Psoas muscle (tissue), 7 donors: ENCODE measurements at regions not wholly inside any gene's neighbourhood (a gene's known extent, or its start where the extent isn't known, plus 50 kb on each side); places are given as distances from the start of the nearest gene placed in this dataset.

Experiments
- ATAC-seq, 4 donors: fragments of 200-7000 bp; cut with Tn5 transposase; one replicate each; pipeline ENCODE4 v1.9.1; 2020; ENCODE audit warnings: moderate library complexity in 3 of 4, mild to moderate bottlenecking in 2 of 4
- DNase-seq, 2 donors: peaks; one replicate each; pipeline ENCODE4 v3.0.0-alpha.2; 2020
- H3K27ac ChIP-seq: fragments of 200-600 bp; one replicate; pipeline ENCODE4 v1.8.0; 2022
- H3K27me3 ChIP-seq, 3 donors: fragments of 200-600 bp in 1 of 3; one replicate each; pipeline versions ENCODE4 v1.6.1 to v1.8.0; 2013 to 2022; ENCODE audit warnings: low read length in 2 of 3, mild to moderate bottlenecking in 2 of 3, moderate library complexity in 1 of 3; ENCODE audit not compliant: insufficient read depth in 3 of 3
- H3K36me3 ChIP-seq, 2 donors: fragments of 200-600 bp in 1 of 2; one replicate each; pipeline versions ENCODE4 v1.6.1 to v1.8.0; 2013 to 2022; ENCODE audit warnings: low read depth in 1 of 2, mild to moderate bottlenecking in 1 of 2, moderate library complexity in 1 of 2; ENCODE audit not compliant: insufficient read depth in 1 of 2
- H3K4me1 ChIP-seq: fragments of 200-600 bp; one replicate; pipeline ENCODE4 v1.8.0; 2022
- H3K4me3 ChIP-seq: fragments of 200-600 bp; one replicate; pipeline ENCODE4 v1.8.0; 2022; ENCODE audit warnings: mild to moderate bottlenecking
- H3K9me3 ChIP-seq: fragments of 200-600 bp; one replicate; pipeline ENCODE4 v1.8.0; 2022
- WGBS, 3 donors: extraction: QIAGEN DNeasy Blood & Tissue Kit; methylation state at CpG; one replicate each; pipeline versions ENCODE4 v1.1.6 to v1.1.7; 2013; 5-methylcytosine and 5-hydroxymethylcytosine counted together
- intact Hi-C, 2 donors: fragments of 100-400 bp; cut with DNase I; formaldehyde crosslinking; loops; one replicate each; pipeline versions ENCODE4 v1.11.0 to v1.14.2; 2022
- TF ChIP-seq, protein P1 (sequence below): fragments of 200-600 bp; IDR thresholded peaks from one replicate; pipeline ENCODE4 v1.8.0; 2022; ENCODE audit warnings: antibody characterized with exemption
- donor health status: healthy with polysubstance abuse.
- donor health status: DM: no; HTN: no; CAD: no; lungs with moderate emphysema.
- donor health status: Bipolar disorder and iron deficiency.
- donor health status: healthy.
- donor health status: DM: yes; HTN: yes; CAD: no.
- donor health status: DM: no; HTN: no; CAD: no.
- donor health status: DM: yes; HTN: yes; CAD: no.

DNA sequence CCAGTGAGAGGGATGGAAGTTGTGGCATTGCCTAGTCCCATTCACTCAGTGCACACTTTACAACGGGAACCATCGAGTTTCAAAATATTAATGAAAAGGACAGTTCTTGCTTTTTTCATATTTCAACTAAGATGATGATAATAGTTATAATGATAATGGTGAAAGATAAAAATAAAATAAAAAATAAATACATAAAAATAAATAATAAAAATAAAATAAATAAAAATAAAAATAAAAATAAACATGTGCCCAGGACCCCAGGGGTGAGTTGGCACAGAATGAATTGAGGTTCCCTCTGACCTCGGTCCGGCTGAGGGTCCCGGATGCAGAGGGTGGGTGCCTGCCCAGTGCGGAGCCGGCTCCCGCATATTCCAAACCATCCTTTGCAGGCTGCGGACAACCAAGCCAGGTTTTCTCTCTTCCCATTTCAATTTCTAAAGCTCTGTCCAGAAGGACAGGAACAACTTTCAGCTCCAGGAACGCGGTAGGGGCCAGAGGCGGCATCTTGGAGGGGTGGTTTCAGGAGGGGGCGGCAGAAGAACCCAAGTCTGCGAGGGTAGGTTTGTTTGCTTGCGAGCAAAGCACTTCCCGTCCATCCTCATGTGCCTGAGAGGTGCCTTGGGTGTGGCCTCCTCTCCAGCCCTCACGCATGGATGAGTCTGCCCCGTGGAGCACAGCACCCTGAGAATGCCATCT is 236.8 kb downstream of the DLL1 start:
- Histone ChIP-seq H3K27ac (no peak overlapping the region), H3K36me3 (no peaks in the 10 kb centered on the region), H3K4me1 (peaks cover 16% of the 10 kb centered on the region), H3K27me3 (peaks cover 0 to 6% (median 3%) of the 10 kb centered on the region in 3 donors), H3K4me3 (no peak overlapping the region), H3K9me3 (no peaks in the 10 kb centered on the region)
- intact Hi-C loops = no loop called here
- TF ChIP-seq, protein P1, sequence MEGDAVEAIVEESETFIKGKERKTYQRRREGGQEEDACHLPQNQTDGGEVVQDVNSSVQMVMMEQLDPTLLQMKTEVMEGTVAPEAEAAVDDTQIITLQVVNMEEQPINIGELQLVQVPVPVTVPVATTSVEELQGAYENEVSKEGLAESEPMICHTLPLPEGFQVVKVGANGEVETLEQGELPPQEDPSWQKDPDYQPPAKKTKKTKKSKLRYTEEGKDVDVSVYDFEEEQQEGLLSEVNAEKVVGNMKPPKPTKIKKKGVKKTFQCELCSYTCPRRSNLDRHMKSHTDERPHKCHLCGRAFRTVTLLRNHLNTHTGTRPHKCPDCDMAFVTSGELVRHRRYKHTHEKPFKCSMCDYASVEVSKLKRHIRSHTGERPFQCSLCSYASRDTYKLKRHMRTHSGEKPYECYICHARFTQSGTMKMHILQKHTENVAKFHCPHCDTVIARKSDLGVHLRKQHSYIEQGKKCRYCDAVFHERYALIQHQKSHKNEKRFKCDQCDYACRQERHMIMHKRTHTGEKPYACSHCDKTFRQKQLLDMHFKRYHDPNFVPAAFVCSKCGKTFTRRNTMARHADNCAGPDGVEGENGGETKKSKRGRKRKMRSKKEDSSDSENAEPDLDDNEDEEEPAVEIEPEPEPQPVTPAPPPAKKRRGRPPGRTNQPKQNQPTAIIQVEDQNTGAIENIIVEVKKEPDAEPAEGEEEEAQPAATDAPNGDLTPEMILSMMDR = no peak
- DNase-seq (peak in 1 of 2 donors; percentile 30), ATAC-seq (no peak)
- 77 to 84% (median 79%) methylated on average over 18 of the region's 18 CpGs for WGBS, 3 donors

- no peak overlapping the region for H3K4me3 ChIP-seq
- ATAC-seq = peak in 1 of 4 donors; percentile 16
- no peak overlapping the region for H3K27ac ChIP-seq
- 42 to 58% (median 51%) methylated on average over 25 to 27 of the region's 27 CpGs for WGBS, 3 donors
- peaks cover 0 to 6% (median 3%) of the 10 kb centered on the region in 3 donors for H3K27me3 ChIP-seq
- intact Hi-C loops = no loop called here
- peaks cover 16% of the 10 kb centered on the region for H3K4me1 ChIP-seq
- H3K9me3 ChIP-seq = no peaks in the 10 kb centered on the region
- no peaks in the 10 kb centered on the region for H3K36me3 ChIP-seq
- TF ChIP-seq, protein P1 = no peak
- peak in 1 of 2 donors; percentile 49 for DNase-seq
Observed at GRCh38 chr6:170052991-170053821, 237.7 kb downstream of the DLL1 start.

DNA sequence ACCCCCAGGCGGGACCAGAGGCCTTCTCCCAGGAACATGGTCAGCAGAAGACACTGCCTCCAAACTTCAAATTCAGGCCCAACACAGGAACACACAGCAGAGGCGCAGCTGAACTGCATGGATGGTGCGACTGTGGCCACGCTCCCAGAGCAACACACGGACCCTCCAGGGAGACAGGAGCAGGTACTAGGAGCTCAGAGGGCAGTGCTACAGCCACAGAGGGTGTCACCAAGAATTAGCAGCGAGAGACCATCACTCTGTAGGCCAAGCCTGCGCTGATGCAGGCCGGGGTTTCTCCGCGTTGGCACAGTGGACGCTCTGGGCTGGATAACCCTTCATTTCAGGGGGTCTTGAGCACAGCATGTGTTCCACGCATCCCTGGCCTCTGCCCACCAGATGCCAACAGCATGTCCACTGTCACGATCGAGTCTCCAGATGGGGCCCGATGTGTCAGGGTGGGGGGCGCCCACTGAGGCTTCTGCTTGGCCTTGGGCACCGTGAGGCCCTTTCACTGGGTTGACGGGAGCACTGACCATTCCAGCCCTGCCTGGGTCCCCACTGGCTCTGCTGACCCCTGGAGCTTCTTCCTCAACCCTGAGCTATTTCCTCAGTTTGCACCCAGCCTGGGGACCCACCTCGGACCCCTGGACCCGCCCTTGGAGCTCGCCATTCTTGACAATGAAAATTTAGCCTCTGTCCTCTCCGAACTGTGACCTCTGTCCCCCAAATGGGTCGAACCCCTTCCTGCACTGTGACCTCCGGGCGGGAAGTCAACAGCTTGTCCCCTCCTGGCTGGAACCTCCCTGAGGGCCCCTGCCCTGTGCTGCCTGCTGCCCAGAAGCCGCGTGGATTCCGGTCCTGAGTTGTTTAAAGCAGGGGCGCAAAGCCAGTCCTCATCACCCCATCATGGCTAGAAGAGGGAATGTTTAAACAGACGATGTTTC is 239.4 kb downstream of the DLL1 start:
- WGBS, 3 donors = 93 to 96% (median 94%) methylated on average over 30 of the region's 30 CpGs
- DNase-seq (peak in 1 of 2 donors; percentile 48), ATAC-seq (no peak)

DNA sequence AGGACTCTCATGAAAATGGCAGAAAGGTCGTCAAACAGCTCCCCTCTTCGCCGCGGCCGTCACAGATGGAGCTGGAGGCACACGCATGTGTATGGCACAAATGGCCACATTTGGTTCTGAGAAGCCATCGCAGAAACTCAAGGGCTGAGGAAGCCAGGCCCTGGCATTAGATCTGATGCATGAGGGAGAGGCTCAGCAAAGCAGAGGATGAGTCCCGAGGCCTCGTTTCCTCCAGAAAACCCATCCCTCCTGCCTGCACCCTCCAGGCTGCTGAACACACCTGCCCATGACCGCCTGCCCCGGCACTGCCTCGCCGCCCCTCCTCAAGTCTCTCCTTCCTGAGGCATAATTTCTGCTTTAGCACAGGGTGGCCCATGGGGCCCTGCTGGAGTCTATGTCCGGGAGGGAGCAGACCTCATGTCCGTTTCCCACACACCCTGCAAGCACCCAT is 240.3 kb downstream of the DLL1 start:
- Histone ChIP-seq H3K9me3 (no peaks in the 10 kb centered on the region), H3K4me1 (peaks cover 19% of the 10 kb centered on the region), H3K36me3 (no peaks in the 10 kb centered on the region), H3K27ac (no peak overlapping the region), H3K27me3 (peaks cover 0 to 6% (median 3%) of the 10 kb centered on the region in 3 donors), H3K4me3 (no peak overlapping the region)
- WGBS, 3 donors = 66 to 73% (median 70%) methylated on average over 15 of the region's 15 CpGs
- ATAC-seq (no peak), DNase-seq (peak in 1 of 2 donors; percentile 40)
- intact Hi-C loops = no loop called here
- TF ChIP-seq, protein P1 = no peak

More for the DNA sequence above, 239.4 kb downstream of the DLL1 start:
- Histone ChIP-seq H3K27ac (no peak overlapping the region), H3K4me1 (peaks cover 18% of the 10 kb centered on the region), H3K4me3 (no peak overlapping the region), H3K27me3 (peaks cover 0 to 6% (median 3%) of the 10 kb centered on the region in 3 donors), H3K9me3 (no peaks in the 10 kb centered on the region), H3K36me3 (no peaks in the 10 kb centered on the region)
- intact Hi-C loops = no loop called here
- TF ChIP-seq, protein P1 = no peak
